Gastrocnemius medialis (tissue), 4 donors: ENCODE measurements at regions not wholly inside any gene's neighbourhood (a gene's known extent, or its start where the extent isn't known, plus 50 kb on each side); places are given as distances from the start of the nearest gene placed in this dataset.

Experiments used
- ATAC-seq, 2 donors: fragments of 150-250 bp; one replicate each; pipeline ENCODE4 v1.9.1; 2016
- DNase-seq, 2 donors: peaks; one replicate each; pipeline ENCODE4 v3.0.0-alpha.2; 2019
- H3K27ac ChIP-seq, 4 donors: fragments of 200-600 bp; sonication (generic); 1 replicate in 1 of 4; 2 replicates in 3 of 4; pipeline ENCODE4 v1.5.1; 2016 to 2018; ENCODE audit warnings: mild to moderate bottlenecking in 2 of 4, moderate library complexity in 1 of 4
- H3K27me3 ChIP-seq, 3 donors: fragments of 200-600 bp; sonication (generic) in 2 of 3; 1 replicate in 1 of 3; 2 replicates in 2 of 3; pipeline versions ENCODE4 v1.5.1 to v1.6.0; 2016 to 2019; ENCODE audit warnings: mild to moderate bottlenecking in 1 of 3, moderate library complexity in 1 of 3
- H3K36me3 ChIP-seq, 2 donors: fragments of 200-600 bp; sonication (generic) in 1 of 2; one replicate each; pipeline ENCODE4 v1.5.1; 2017 to 2018
- H3K4me1 ChIP-seq, 2 donors: fragments of 200-600 bp; sonication (generic) in 1 of 2; one replicate each; pipeline ENCODE4 v1.5.1; 2016 to 2017; ENCODE audit warnings: mild to moderate bottlenecking in 2 of 2
- H3K4me3 ChIP-seq, 4 donors: fragments of 200-600 bp; sonication (generic) in 3 of 4; 1 replicate in 1 of 4; 2 replicates in 3 of 4; pipeline ENCODE4 v1.5.1; 2016 to 2019; ENCODE audit warnings: mild to moderate bottlenecking in 2 of 4
- H3K9me3 ChIP-seq, 3 donors: fragments of 200-600 bp; sonication (generic) in 2 of 3; 1 replicate in 1 of 3; 2 replicates in 2 of 3; pipeline ENCODE4 v1.5.1; 2016 to 2019
- CTCF ChIP-seq, 5 experiments: fragments of 450-650 bp in 3 of 5; fragments of 200-600 bp in 2 of 5; sonication (generic) in 2 of 5; IDR thresholded peaks in 4 of 5; conservative IDR thresholded peaks in 1 of 5; 1 replicate in 4 of 5; 2 replicates in 1 of 5; pipeline ENCODE4 v1.5.1; 2016 to 2019; ENCODE audit warnings: antibody characterized with exemption in 5 of 5, mild to moderate bottlenecking in 3 of 5, moderate library complexity in 3 of 5
- POLR2A ChIP-seq, 2 donors: fragments of 450-650 bp; IDR thresholded peaks; one replicate each; pipeline ENCODE4 v1.6.1; 2017; ENCODE audit warnings: antibody characterized with exemption in 2 of 2, mild to moderate bottlenecking in 2 of 2, moderate library complexity in 2 of 2
- in situ Hi-C, 4 donors: fragments of 200-750 bp; cut with MboI; loops; one replicate each; pipeline versions ENCODE4 v1.15.0 to v1.8.0; 2017; ENCODE audit warnings: low sequenced_read_pairs in 4 of 4
- intact Hi-C: fragments of 100-400 bp; cut with DNase I; formaldehyde crosslinking; loops from one replicate; pipeline ENCODE4 v1.15.1; 2023; ENCODE audit warnings: low total_unique reads

- Histone ChIP-seq H3K9me3 (no peaks in the 10 kb centered on the region), H3K27ac (no peak overlapping the region)
- TF ChIP-seq POLR2A (IDR thresholded peaks at IDR 0.05): no peak
- TF ChIP-seq CTCF (IDR thresholded peaks at IDR 0.05 in 4 of 5, conservative IDR thresholded peaks at IDR 0.05 in 1 of 5): no peak
Observed at GRCh38 chr12:85385406-85385805, 105.4 kb downstream of the ALX1 start.

DNA sequence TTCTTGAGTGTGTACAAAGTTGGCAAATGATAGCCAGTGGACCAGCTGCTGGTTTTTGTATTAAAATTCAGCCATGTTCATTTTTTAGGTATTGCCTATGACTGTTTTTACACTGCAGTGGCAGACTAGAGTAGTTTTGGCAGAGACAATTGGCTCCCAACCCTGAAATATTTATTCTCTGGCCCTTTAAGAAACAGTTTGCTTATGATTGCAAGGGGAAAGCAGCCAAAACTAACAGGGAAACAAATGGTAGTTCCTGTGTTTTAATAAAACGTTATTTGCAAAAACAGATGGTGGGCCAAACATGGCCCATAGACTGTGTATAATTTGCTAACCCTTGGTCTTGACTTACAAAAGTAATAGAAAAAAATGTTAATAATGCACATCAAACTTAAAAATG is 110.2 kb downstream of the ALX1 start:
- ATAC-seq: no peak
- Histone ChIP-seq H3K4me1 (no peaks in the 10 kb centered on the region), H3K4me3 (no peak overlapping the region), H3K27ac (no peak overlapping the region), H3K27me3 (no peaks in the 10 kb centered on the region), H3K36me3 (no peaks in the 10 kb centered on the region), H3K9me3 (no peaks in the 10 kb centered on the region)
- in situ Hi-C loops: no loop called here
- intact Hi-C loops: no loop called here
- TF ChIP-seq CTCF (IDR thresholded peaks at IDR 0.05 in 4 of 5, conservative IDR thresholded peaks at IDR 0.05 in 1 of 5) (no peak), POLR2A (IDR thresholded peaks at IDR 0.05) (no peak)
- DNase-seq: no peak

More at GRCh38 chr12:85385406-85385805, 105.4 kb downstream of the ALX1 start:
- no peak for DNase-seq
- in situ Hi-C loops: no loop called here
- Histone ChIP-seq H3K4me3 (no peak overlapping the region), H3K27me3 (no peaks in the 10 kb centered on the region), H3K36me3 (no peaks in the 10 kb centered on the region), H3K4me1 (no peaks in the 10 kb centered on the region)
- ATAC-seq: no peak
- intact Hi-C loops: no loop called here

DNA sequence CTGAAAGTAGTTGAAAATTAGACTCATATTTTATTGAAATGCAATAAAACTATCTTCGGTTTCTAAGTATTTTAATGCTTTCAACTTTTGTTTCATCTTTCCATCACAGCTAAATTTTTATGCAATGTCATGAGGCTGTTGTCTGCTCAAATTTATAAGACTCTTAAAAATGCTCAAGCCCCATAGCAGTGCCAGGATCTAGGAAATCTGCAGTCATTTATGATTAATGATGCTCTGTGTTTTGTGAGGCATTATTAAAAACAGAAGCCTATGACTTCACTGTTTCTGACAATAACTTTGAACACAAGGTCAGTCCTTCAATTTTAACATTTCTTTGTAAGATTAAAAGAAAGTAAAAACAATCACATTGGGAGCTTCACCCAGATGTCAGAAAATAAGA is 112.5 kb downstream of the ALX1 start:
- DNase-seq: no peak
- Histone ChIP-seq H3K9me3 (no peaks in the 10 kb centered on the region), H3K27me3 (no peaks in the 10 kb centered on the region), H3K4me1 (no peaks in the 10 kb centered on the region), H3K27ac (no peak overlapping the region), H3K4me3 (no peak overlapping the region), H3K36me3 (no peaks in the 10 kb centered on the region)
- in situ Hi-C loops: no loop called here
- ATAC-seq: no peak
- intact Hi-C loops: no loop called here
- no peak for TF ChIP-seq CTCF (IDR thresholded peaks at IDR 0.05 in 4 of 5, conservative IDR thresholded peaks at IDR 0.05 in 1 of 5)
- no peak for TF ChIP-seq POLR2A (IDR thresholded peaks at IDR 0.05)

DNA sequence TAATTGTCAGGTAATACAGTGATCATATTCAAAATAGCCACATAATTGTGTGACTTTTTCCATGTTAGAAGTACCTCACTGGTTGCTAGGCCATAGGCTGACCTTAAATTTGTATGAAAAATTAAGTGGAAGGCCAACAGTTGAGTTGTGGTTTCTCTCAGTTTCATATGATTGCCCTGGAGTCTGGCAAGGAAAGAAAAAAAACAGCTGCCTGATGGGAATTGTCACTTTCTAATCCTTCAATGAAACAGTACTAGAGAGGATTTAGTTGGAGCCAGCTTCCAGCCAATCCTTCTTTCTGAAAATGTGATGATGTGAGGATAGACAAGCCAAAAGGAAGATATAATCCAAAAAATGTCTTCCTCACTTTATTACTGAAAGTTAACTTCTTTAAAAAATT is 113.6 kb downstream of the ALX1 start:
- no peak for TF ChIP-seq CTCF (IDR thresholded peaks at IDR 0.05 in 4 of 5, conservative IDR thresholded peaks at IDR 0.05 in 1 of 5)
- no peak for TF ChIP-seq POLR2A (IDR thresholded peaks at IDR 0.05)
- no peaks in the 10 kb centered on the region for H3K4me1 ChIP-seq
- no peaks in the 10 kb centered on the region for H3K9me3 ChIP-seq
- no peak overlapping the region for H3K27ac ChIP-seq
- H3K27me3 ChIP-seq: no peaks in the 10 kb centered on the region
- ATAC-seq (no peak), DNase-seq (no peak)
- no peak overlapping the region for H3K4me3 ChIP-seq
- H3K36me3 ChIP-seq: no peaks in the 10 kb centered on the region
- intact Hi-C loops (no loop called here), in situ Hi-C loops (no loop called here)

DNA sequence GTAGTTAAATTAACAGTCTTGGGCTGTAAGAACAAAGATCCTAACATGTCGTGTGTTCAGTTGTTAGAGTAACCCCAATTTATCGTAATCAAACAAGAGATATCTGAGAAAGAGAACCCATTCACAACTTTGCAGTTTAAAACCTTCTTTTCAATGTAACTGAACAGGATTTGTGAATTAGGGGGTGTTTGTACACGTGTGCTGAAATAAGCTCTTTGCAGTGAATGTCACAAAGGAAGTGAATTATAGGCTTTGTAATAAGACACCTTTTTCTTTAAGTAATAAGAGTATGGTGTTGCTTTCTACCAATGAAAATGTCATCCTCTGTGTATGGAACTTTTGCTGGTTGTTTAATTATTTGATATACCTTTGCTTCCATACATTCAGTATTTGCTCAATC is 114.0 kb downstream of the ALX1 start:
- ATAC-seq (no peak), DNase-seq (no peak)
- Histone ChIP-seq H3K4me3 (no peak overlapping the region), H3K4me1 (no peaks in the 10 kb centered on the region), H3K36me3 (no peaks in the 10 kb centered on the region), H3K27ac (no peak overlapping the region), H3K27me3 (no peaks in the 10 kb centered on the region), H3K9me3 (no peaks in the 10 kb centered on the region)
- TF ChIP-seq POLR2A (IDR thresholded peaks at IDR 0.05): no peak
- TF ChIP-seq CTCF (IDR thresholded peaks at IDR 0.05 in 4 of 5, conservative IDR thresholded peaks at IDR 0.05 in 1 of 5): no peak
- in situ Hi-C loops: no loop called here
- intact Hi-C loops: no loop called here
